Stimulated activated CD4-positive, alpha-beta T cell treated with anti-CD3 and anti-CD28 coated beads, TNF-alpha, amount 100 ng/mL, for 24 hours (primary cell): ENCODE measurements at regions not wholly inside any gene's neighbourhood (a gene's known extent, or its start where the extent isn't known, plus 50 kb on each side); places are given as distances from the start of the nearest gene placed in this dataset.
"Not testable (repeated sequence)": the region's sequence is repeated elsewhere in the genome, so short reads cannot be mapped to it uniquely, and the experiment has no call there.

Experiments used
- DNase-seq, 3 experiments: peaks; one replicate each; pipeline ENCODE4 v3.0.0-alpha.2; 2020; ENCODE audit warnings: low read depth in 3 of 3

DNA sequence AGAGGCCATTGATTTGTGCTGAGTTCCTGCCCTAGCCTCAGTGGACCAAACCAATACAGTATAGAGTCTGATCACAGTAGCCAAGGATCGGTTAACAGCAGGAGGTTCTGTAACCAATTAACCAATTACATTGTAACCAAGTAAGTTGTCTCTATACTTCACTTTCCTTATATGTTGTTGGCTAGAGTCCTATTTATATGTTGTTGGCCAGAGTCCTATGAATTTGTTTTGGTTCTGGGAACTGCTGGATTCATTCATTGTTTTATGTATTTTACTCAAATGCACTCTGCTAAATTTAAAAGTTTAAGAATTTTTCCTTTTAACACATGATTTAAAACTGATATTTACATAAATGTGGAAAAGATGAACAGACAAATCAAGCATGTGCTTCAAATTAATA, 597.4 kb upstream of the HS3ST5 start:
- no peak for DNase-seq

DNA sequence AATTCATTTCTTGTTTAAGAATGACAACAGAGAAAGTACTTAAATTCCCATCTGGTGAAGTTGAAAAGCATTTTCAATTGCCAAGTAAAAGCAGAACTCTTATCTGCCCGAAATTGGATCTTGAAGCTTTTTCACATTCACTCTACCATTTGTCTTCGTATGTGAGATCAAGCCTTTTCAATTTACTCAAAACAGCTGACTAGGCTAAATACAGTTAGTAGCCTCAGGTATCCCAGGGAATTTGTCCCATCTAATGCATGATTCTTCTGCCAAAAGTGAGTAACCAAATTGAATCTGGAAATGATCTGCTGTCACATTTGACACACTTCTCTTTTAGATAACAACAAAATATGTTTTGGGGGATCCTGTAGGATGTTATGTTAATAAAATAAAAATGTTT, 596.8 kb upstream of the HS3ST5 start:
- DNase-seq, result no peak

DNA sequence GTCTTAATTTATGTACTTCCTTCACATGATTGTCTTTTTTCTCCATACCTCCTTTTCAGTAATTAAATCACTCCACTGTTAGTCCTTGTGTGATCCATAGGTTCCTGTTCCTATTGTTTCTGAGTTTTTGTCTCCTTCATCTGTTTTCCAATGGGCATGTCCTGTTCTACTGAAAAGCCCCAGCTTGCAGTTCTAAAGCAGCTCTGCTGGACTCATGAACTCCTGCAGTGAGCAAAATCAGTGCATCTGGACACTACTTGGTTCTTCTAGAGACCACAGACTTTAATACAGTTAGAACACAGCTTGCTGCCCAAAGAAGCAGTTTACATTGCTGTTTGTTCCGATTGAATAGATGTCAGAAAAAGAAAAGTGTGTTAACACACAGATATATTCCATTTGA, 593.3 kb upstream of the HS3ST5 start:
- DNase-seq, result no peak

DNA sequence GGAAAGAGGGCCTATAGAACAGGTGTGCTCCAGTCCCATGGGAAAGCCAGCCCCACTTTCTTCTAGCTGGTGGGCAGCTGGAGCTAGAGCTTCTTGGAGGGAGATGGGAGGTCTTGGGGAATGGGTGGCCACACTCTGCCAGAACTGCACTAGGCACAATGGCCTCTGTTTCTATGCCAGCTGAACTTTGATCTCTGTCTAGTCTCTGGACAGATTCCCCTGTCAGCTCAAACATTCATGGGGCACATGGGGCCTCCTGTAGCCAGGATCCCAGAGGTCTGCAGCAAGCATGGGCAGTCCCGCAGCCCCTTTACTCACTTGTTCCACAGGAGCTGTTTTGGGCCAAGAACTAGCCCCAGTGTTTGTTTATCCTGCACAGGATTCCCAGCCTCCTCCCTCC, 591.3 kb upstream of the HS3ST5 start:
- no peak for DNase-seq

DNA sequence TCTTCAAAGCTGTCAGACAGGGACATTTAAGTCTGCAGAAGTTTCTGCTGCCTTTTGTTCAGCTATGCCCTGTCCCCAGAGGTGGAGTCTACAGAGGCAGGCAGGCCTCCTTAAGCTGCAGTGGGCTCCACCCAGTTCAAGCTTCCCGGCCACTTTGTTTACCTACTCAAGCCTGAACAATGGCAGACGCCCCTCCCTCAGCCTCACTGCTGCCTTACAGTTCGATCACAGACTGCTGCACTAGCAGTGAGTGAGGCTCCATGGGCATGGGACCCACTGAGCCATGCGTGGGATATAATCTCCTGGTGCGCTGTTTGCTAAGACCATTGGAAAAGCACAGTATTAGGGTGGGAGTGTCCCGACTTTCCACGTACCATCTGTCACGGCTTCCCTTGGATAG, 585.9 kb upstream of the HS3ST5 start:
- not testable (repeated sequence) for DNase-seq

DNA sequence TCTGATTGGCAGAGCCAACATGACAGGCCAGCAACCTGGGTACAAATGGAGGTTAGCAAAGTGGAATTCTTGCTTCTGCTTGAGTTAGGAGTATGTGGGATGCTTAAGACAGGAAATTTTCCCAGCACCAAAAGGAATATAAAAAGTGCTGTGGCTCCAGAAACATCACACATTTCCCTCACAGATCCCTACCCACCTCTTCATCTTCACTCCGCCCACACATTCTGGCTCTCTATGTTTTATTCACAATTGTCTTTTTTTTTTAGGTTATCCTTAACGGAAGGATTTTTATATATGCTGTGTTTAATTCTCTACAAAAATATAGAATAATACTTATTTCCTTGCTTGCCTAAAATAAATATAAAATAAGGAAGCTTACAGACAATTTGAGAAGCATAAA, 563.3 kb upstream of the HS3ST5 start:
- no peak for DNase-seq

DNA sequence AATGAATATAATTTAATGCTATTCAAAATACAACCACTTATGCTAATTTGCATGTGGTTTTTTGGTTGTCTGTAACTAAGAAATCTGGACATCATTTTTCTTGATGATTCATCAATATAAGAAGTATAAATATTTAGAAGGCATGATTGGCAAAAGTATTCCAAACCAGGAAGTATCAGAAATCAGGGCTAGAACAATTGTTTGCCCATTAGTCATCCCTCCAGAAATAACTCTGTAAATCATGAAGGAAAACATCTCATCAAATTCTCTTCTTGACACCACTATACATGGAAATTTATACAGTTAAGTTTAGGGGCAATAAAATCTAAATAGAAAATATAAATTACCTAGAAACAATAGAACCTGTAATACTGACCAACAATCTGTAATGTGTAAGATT, 554.7 kb upstream of the HS3ST5 start:
- no peak for DNase-seq

DNA sequence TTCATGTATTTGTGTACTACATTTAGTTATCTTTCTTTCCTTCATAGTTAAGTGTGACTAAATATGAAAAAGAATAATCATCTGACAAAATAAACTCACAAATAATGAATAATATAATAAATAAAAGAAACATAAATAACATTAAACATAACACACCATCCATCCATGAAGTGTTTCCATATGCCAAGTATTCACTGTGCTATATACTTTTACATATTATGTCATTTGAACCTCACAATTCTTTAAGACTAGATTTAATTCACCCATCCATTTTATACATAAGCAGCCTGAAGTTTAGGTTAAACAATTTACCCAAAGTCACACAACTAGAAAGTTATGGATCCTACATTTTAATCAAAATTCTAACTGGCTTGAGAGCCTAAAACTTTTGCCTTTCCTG, 549.4 kb upstream of the HS3ST5 start:
- no peak for DNase-seq

DNA sequence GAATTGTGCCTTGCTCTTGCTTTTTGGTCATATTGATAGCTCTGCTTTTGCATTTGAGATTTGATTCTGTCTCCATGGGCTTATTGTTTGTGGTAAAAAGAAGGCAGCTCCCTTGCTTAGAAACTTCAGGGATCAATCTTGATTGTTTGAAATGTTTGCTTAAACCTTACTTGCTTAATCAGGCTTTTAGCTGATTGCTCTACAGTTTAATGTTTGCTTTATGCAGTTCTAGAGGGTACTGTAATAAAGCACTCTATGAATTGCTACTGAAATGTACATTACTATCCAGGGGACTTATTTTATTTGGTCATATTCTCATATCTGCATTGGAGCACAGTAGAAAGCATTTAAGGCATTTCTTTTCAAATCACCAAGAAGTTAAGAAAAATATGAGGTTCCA, 545.4 kb upstream of the HS3ST5 start:
- no peak for DNase-seq

DNA sequence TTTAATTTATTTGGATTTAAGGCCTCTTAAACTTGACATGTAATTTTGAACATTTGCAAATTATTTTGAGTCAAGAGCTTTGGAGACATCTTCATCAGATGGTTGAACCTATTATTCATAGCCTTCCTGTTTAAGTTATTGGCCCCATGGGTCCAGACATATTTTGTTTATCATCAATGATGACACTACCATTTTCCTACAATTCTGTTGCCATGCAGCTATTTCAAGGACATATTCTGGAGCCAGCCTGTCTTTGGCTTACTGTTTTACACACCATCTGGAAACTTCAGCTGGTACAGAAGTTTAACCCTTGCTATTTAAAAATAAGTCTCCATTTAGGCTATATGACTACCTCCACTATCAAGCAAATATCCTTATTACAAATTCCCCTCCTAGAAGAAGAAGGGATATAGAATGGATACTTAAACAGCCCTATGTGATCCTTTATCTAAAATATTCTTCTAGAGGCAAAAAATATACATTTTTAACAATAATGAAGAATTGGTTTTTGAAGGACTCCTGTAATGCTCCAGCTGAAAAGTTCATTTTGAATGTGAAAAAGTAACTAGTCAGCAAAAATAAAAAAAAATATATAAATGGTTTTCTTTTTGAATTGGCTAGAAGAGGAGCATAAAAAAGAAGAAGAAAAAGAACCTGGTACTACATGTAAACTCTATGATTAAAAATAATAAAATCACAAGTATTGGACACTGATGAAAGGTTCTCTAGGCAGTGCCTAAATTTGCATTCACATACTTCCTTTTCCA, 544.0 kb upstream of the HS3ST5 start:
- no peak for DNase-seq

DNA sequence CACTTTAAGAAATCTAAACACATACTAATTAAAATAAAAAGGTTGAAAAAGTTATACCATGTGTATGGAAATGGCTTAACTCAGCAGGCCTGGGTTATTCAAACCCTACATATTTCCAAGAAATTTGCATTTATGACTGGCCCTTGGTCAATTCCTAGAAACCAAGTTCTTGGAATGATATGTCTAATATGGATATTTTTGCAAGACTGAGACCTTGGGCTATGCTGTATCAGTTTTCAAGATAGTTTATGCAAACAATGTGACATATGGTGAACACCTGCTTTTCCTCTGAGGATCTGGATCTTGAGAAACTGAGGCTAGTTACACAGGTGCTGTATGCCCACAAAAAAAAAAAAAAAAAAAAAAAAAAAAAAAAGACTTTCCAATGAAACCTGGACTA, 536.9 kb upstream of the HS3ST5 start:
- no peak for DNase-seq

DNA sequence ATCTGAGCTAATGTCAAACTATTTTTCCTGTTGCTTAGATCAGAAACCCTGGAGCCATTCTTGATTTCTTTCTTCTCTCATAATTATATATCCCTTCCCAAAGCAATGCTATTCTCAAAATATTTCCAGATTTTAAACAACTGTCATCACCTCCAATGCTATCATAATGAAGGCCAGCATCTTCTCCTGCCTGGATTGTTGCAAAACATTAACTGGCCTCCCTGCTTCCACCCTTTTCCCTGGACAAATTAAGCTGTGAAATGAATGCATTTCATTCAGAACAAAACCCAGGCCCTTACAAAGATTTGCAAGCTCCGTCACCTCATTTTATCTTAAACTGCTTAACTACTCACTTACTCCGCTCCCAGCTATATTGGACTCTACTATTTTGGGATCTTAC, 535.3 kb upstream of the HS3ST5 start:
- no peak for DNase-seq

DNA sequence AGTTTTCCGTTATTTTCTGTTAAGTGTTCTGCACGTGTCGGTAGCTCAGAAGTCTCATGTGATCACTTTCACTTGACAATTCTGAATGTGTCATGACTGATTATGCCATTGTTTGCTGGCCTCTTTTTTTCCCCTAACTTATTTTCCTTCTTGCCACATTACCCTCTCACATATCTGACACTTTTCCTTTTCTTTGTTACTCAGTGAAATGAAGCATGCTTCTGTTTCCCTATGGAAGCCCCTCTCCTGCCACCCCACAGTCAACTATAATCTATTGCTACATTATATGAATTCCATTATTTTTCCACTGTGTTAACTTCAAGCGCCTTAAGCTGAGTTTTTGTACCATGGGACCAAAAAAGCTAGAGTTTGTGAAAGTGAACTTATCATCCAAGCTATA, 531.6 kb upstream of the HS3ST5 start:
- DNase-seq, result no peak

DNA sequence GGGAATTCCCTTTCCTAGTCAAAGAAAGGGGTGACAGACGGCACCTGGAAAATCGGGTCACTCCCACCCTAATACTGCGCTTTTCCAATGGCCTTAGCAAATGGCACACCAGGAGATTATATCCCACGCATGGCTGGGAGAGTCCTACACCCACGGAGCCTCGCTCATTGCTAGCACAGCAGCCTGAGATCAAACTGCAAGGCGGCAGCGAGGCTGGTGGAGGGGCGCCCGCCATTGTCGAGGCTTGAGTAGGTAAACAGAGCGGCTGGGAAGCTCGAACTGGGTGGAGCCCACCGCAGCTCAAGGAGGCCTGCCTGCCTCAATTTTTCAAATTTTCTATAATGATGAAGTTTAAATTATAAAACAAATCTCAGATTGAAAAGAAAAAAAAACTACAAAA, 522.7 kb upstream of the HS3ST5 start:
- DNase-seq, result not testable (repeated sequence)

DNA sequence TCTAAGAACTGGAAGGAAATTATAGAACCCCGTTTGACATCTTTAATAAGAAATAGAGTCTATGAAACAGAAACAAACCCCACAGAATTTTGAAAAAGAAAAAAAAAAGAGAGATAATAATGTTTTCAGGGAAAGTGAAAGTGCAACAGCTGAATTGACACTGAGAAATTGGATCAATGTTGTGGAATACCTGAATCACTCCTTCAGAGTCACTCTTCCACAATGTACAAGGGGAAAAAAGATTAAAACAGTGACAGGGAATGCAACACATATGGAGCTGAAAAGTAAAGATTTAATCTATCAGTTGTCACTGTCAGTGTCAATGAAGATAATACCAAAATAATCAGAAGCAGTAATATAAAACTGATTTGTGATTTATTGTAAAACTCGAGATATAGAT, 520.8 kb upstream of the HS3ST5 start:
- DNase-seq, result no peak

DNA sequence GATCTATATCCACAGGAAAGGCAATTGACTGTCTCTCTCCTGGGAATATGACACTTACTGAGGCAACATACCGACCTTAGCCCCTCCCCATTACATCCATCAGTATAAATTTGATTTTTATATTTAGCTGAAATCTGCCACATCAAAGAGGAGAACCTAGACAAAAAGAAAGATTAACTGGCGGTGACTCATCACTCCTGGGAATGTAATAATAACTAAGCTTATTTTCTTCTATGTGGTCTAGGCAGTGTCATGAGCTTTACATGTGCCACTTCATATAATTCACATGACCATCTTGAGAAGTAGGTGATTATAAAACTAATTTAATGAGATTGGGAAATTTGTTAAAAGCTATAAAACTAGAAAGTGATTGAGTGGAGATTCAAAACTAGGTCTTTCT, 520.0 kb upstream of the HS3ST5 start:
- no peak for DNase-seq

DNA sequence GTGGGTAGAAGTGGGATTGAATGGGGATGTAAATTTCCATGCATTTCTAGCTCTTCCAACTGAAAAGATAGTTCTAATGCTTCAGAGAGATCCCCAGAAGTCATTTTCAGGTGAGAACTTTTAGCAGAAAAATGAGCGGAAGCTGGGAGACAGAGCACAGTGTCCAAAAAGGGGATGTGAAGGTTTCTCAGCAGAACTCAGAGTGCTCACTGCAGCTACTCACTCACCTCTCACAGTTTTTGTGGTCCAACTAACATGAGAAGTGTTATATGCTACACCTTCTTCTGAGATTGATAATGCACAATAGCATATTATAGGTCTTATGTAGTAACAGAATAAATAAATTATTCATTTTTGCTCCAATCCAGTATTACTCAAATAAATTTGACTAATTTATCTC, 519.2 kb upstream of the HS3ST5 start:
- DNase-seq, result no peak

DNA sequence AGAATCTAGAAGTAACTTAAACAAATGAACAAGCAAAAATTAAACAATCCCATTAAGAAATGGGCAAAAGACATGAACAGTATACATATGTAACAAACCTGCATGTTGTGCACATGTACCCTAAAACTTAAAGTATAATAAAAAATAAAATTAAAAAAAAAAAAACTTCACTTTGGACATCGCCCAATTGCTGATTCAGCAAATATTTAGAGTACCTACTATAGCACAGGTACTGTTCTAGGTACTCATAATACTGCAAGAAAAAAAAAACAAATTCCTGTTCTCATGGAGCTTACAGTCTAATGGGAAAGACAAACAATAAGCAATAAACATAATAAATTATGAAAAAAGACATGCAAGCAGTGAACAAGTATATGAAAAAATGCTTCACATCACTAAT, 501.5 kb upstream of the HS3ST5 start:
- DNase-seq, result no peak

DNA sequence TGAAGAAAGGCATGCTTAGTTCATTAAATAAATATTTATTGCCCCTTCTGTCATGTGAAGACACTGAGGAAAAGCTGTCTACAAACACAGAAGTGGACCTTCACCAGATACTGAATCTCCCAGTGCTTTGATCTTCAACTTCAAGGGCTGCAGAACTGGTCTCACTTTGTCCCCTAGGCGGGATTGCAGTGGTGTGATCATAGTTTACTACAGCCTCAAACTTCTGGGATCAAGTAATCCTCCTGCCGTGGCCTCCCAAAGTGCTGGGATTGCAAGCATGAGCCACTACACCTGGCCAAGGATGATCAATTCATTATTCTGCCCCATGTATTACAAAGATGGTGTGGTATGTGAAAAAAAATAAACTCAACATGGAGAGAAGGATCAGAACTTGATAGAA, 496.2 kb upstream of the HS3ST5 start:
- DNase-seq, result no peak

DNA sequence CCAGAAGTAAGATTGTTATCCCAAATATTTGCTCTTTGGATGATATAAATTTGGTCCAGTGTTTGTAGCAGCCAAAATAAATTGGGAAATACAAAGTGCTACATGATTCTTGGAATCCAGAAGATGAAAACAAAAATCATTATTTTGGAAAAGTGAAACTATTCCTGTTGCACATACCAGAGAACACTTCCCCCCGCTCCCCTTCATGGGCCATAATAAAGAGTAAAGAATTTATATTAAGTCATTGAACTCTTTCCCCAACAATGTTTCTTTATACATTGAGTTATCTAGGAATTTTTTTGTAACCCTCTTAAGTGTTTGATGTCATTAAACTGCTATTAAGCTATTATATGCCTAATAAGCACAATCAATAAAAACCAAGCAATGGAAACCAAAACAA, 490.4 kb upstream of the HS3ST5 start:
- DNase-seq, result no peak

DNA sequence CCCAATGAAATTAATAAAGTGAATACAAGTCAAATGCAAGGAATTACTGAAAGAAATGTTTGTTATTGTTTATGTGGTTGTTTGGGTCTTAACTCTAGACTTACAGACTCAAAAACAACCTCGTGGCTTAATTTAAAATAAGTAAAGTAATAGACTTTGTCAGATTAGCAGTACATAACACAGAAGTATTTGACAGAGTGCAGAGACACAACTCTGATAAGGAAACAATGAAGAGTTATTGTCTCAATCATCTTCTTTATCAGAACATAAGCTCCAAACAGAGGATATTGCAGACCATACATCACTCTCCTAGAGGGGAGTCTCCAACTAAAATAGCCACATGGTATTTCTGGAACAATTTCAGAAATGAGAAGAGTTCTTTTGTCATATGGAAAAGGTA, 487.7 kb upstream of the HS3ST5 start:
- no peak for DNase-seq

DNA sequence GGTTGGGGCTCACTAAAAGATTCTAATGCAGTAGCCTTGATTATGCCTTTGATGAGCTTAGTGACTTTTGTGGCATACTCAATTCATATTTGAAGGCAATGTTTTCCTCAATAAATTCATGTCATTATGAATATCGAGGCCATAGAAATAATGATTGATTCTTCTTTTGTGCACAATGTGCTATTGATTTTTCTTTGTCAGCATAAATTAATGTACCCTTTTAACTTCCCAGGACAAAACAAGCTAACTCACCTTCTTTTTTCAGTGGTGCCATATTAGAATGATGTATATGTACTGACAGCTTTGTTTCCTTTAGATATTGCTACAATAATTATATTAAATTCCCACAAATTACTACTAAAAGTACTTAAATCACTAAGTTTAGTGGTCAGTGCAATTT, 484.3 kb upstream of the HS3ST5 start:
- DNase-seq, result no peak

DNA sequence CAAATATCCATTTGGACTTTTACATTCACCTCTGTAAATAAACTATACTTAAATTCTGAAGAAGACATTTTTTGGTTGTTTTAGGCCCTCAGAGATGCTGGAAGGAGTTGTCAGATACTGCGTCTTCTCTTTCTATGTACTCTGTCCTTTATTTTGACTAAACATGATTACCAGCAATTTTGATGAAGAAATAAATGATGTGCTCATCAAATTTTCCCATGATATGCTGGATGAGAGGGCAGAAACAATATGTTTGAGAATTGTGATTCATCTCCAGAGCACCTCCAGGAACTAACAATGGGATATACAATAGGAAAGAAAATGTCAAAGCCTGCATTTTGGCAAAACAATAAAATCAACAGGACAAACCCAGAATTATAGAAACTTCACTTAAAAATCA, 481.6 kb upstream of the HS3ST5 start:
- DNase-seq, result no peak

DNA sequence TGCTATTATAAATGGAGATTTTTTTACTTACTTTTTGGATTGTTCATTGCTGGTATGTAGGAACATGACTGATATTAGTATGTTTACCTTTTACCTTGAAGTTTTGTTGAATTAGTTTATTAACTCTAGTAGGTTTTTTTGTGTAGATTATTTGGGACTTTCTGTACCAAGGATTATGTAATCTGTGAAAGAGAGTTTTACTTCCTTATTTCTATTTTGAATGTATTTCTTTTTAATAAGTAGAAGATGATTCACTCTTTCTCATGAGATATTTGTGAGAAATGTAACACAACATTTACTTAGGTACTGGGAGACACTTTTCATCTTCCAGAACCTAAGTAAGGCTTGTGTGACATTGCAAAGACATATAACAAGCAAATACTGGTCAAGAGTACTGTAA, 473.9 kb upstream of the HS3ST5 start:
- no peak for DNase-seq
